T1000 (cell line): ENCODE measurements at regions not wholly inside any gene's neighbourhood (a gene's known extent, or its start where the extent isn't known, plus 50 kb on each side); places are given as distances from the start of the nearest gene placed in this dataset.
"Not testable (repeated sequence)": the region's sequence is repeated elsewhere in the genome, so short reads cannot be mapped to it uniquely, and the experiment has no call there.

Experiments
- DNase-seq: peaks from one replicate; lab custom pipeline; 2025; ENCODE audit warnings: mixed read lengths; lab: John Stamatoyannopoulos, UW

DNA sequence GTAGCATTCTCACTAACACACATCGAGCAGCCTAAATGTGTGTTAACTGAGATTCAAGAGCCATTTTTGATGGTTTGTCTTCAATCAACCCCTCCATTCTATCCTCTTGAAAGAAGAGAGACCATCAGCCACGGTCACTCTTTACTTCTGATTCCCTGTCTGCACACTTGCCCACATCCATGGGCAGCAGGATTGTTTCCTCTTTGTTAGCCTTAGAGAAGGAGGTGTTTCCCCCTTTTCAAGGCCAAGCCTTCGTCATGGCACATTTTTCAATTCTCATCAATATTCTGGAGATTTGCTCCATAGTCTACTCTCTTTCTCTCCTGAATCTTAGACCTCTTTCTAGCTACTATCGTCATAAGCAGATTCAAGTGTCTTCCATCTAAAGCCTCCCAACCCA is 522.4 kb upstream of the NAALADL2 start:
- DNase-seq, result no peak

DNA sequence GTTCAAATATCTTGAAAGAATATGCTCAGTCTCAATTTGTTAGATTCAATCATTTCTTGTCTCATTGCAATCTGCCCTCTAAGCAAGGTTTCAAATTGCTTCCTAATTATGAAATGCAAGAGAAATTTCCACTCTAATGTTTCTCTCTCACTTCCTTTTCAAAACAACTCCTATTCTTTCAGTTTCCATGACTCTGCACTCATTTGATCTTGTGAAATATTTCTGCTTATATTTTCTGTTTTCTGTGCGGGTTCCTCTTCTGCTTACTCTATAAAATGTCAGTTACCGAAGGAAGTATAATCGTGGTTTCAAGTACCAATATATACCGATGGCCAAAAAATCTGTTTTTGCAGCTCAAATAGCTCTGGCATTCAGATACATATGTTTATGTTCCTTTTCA is 521.9 kb upstream of the NAALADL2 start:
- DNase-seq, result no peak

- DNase-seq, result no peak
These were observed 518.2 kb upstream of the NAALADL2 start for GRCh38 chr3:174340624-174341587.

- DNase-seq, result no peak
These were observed 517.0 kb upstream of the NAALADL2 start for GRCh38 chr3:174342171-174342570.

GRCh38 chr3:174342941-174343501 is 516.1 kb upstream of the NAALADL2 start:
- no peak for DNase-seq

- DNase-seq, result no peak
These were observed 513.0 kb upstream of the NAALADL2 start for GRCh38 chr3:174346141-174346540.

GRCh38 chr3:174346571-174346970 is 512.6 kb upstream of the NAALADL2 start:
- DNase-seq, result no peak

DNA sequence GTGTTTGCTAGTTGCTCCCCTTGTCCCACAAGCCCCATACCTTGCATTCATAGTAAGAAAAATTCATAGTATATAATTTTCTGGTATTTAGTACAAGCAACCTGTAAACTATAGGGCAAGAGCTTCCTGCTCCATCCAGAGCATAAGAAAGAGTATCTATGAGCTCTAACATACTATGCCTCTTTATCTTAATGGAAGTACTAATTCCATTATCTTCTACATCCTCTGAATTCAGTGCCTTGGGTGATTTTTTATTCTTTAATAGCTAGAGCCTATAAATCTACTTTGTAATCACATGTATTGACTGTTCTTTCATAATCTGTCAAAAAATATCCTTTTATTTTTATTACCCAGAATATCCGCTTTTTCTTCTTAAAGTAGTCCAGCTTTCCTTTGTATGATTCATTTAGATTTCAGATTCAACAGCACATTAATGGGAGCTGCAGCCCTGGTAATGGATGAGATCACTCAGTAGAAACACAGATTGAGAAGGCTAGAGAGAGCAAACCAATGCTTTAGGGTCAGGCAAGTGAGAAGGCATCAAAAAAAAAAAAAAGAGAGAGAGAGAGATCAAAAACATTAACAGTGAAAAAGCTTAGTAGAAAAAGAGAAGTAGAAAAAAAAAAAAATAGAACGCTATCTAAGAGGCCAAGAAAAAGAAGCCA is 511.5 kb upstream of the NAALADL2 start:
- DNase-seq, result no peak

DNA sequence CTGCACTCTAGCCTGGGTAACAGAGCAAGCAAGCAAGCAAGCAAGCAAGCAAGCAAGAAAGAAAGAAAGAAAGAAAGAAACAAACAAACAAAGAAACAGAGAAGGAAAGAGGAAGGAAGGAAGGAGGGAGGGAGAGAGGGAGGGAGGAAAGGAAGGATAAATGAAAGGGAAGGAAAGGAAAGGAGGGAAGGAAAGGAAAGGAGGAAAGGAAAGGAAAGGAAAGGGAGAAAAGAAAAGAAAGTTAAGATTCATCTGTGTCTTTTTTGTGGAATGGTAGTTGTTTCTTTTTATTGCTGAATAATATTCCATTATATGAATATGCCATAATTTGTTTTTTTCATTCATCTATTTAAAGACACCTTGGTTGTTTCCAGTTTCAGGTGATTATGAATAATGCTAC is 506.9 kb upstream of the NAALADL2 start:
- DNase-seq, result no peak

GRCh38 chr3:174355505-174355904 is 503.6 kb upstream of the NAALADL2 start:
- no peak for DNase-seq

DNA sequence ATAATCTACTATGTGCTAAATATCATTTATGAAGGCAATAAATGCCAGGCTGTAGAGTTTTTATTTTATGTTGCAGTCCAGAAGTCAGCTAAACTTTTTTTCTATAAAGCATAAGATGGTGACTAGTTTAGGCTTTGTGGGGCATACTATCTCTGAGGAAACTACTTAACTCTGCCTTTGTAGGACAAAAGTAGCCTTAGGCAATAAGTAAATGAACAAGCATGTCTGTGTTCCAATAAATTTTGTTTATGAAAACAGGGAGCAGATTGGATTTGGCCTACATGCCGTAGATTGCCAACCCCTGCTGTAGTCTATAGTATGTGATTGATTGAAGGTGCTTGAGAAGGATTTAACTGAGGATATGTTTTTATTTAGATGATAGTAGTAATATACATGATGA is 502.5 kb upstream of the NAALADL2 start:
- DNase-seq, result no peak

DNA sequence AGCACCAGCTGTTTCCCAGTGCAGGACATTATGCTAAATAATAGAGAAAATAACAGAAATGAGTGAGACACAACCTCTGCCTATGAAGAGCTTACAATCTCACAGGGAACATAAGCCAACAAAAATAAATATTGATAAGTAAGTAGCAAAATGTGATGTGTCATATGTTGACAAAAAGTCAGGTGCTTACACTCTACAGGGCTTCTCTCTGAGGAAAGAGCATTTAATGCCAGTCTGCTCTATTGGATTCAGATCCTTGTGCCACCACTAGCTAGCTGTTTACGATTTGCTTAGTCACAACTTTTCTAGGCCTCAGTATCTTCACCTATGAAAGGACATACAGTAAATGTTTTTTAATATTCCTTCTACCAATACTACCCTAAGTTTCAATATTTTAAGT is 500.9 kb upstream of the NAALADL2 start:
- DNase-seq, result no peak

- no peak for DNase-seq
These were observed 496.6 kb upstream of the NAALADL2 start for GRCh38 chr3:174362556-174362955.

DNA sequence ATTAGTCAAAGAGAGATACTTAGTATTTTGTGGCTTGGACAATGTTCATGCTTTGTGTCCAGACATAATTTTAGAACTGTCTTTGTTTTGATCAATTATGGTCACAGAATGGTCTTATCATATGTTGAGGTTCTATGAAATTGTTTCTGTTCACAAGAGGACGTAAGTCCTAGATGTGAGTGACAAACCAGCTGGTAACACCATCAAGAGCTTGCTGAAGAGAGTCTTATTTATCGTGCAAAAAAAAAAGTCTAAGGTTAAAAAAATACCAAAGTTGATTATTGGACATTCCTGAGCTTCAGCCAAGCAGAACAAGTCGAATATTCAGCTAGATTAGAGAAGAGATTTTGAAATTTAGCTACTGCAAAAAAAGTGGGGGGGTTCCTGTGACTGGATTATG is 495.9 kb upstream of the NAALADL2 start:
- no peak for DNase-seq

- DNase-seq, result no peak
These were observed 493.3 kb upstream of the NAALADL2 start for GRCh38 chr3:174365796-174366195.

DNA sequence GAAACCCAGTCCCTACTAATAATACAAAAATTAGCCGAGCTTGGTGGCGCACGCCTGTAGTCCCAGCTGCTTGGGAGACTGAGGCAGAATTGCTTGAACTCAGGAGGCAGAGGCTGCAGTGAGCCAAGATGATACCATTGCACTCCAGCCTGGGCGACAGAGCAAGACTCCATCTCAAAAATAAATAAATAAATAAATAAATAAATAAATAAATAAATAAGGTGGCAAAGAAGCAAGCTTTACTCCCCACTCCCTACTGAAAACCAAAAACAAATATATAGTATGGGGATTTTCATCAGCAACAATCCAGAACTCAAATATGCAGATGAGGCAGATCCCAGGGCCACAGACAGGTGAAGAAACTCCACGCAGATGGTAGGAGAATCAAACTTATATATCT is 492.2 kb upstream of the NAALADL2 start:
- DNase-seq, result not testable (repeated sequence)

DNA sequence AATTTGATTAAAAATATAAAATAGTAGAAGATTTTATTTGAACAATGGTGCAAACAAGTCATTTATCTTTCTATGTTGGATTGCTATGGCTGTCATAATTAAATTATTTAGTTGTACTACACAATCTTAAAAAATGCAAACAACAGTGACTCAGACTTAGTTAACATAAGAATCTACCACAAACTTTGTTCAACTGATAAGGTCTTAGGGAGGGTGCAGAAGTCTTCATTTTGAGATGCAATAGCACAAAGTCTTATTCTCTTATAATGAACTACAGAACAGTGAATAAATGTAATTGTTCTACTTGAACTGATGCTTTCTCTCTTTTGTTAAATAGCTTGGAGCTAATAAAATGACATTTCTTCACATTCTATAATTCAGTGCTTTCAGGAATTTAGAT is 482.8 kb upstream of the NAALADL2 start:
- no peak for DNase-seq

DNA sequence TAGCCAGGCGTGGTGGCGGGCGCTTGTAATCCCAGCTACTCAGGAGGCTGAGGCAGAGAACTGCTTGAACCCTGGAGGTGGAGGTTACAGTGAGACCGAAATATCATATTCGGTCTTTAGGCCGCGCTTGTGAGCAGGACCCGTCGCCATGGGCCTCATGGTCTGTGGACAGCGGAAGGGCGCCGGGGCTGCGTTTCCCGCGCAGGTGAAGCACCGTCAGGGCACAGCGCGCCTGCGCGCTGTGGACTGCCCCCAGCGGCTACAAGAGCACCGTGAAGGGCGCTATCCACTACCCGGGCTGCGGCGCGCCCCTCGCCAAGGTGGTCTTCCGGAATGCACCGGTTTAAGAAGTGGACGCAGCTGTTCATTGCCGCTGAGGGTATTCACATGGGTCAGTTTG is 482.0 kb upstream of the NAALADL2 start:
- DNase-seq, result no peak

DNA sequence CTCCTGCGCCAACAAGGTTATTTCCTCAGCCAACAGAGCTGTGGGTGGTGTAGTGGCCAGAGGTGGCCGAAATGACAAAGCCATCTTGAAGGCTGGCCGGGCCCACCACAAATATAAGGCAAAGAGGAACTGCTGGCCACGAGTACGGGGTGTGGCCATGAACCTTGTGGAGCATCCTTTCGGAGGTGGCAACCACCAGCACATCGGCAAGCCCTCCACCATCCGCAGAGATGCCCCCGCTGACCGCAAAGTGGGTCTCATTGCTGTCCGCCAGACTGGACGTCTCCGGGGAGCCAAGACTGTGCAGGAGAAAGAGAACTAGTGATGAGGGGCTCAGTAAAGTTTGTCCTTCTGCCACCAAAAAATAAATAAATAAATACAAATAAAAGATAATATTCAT is 481.4 kb upstream of the NAALADL2 start:
- no peak for DNase-seq

- no peak for DNase-seq
These were observed 476.3 kb upstream of the NAALADL2 start for GRCh38 chr3:174382878-174383277.

- DNase-seq, result no peak
These were observed 471.4 kb upstream of the NAALADL2 start for GRCh38 chr3:174387736-174388135.

GRCh38 chr3:174397848-174398247 is 461.3 kb upstream of the NAALADL2 start:
- DNase-seq, result no peak

DNA sequence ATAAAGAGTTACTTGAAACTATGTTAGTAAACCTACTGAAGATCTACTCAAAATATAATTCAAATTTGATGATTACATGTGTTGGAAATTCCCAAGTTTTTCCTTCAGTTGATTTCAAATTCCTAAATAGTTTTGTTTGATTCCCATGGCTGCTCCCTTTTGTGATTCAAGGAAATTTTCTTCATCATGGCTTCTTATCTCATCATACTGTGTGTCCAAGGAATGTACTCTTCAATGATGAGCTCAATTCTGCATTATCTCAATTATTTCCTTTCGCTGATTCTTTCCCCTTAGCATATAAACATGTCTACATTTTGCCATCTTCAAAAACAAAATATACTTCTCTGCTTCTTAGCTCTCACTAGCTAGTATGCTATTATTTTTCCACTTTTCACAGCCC is 460.4 kb upstream of the NAALADL2 start:
- DNase-seq, result no peak
